ENCODE measurements at regions not wholly inside any gene's neighbourhood (a gene's known extent, or its start where the extent isn't known, plus 50 kb on each side); places are given as distances from the start of the nearest gene placed in this dataset.

DNA sequence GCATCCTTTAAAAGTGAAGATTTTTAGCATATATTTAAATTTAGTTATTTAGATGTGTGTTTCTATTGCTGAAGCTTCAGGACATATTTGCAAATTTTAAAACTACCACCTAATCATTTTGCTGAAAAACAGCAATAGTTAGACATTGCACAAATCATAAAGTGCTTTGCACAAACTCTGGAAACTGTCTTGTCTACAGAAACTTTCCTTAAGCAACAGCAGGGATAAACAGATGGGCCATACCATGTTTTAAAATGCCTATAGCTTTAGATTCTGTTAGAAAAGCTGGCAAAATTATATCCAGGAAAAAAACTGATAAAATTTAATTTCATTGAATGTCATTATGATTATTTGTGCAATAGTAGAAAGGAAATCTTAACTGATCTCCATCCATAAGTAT is 1313.9 kb upstream of the ACVR2A start:
- intact Hi-C loops (cut with micrococcal nuclease), result no loop called here
- ATAC-seq (no peak), DNase-seq (no peak)

DNA sequence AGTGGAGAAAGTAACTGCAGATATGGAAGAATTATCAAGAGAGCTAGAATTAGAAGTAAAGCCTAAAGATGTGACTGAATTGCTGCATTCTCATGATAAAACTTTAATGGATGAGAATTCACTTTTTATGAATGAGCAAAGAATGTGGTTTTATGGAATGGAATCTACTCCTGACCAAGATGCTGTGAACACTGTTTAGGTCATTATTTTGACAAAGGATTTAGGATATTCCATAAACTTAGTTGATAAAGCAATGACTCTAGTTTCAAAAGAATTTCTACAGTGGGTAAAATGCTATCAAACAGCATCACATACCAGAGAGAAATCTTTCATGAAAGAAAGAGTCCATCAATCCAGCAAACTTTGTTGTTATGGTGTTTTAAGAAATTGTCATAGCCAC is 1317.7 kb upstream of the ACVR2A start:
- no peak for ATAC-seq
- intact Hi-C loops (cut with micrococcal nuclease), result no loop called here
- DNase-seq, result no peak

DNA sequence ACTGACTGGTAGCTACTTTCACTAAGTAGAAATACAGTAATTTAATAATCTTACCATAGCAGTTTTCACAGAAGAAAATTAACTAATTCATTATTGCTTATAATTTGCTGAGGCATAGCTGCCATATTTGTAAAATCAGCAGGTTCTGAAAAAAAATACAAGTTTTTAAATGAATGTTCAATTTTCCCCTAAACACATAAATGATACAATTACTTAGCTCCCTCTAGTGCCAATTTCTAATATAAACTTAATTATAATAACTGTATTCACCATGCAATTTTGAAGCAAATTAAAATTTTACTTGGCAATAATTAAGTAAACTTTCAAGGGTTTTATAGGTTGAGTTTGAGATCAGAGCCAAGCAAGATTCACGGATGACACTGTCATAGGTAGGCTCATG is 1321.6 kb upstream of the ACVR2A start:
- intact Hi-C loops (cut with micrococcal nuclease), result no loop called here
- DNase-seq (no peak), ATAC-seq (no peak)

DNA sequence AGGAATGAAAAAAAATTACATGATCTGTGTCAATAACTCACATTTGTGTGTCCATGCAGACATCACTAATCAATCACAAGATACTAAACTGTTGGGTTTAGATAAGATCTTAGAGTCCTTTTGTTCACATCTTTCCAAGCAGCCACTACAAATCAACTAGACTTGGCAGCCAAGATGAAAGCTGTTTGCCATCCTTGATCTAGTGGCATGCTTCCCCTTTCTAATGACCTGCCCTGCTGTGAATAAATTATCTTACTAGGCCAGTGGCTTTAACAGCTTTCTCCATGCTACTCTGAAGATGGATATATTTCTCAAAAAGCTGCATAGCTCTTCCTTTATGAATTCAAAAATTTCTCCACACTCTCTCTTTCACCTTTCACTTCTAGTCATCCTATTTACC is 1338.0 kb upstream of the ACVR2A start:
- intact Hi-C loops (cut with micrococcal nuclease), result no loop called here
- ATAC-seq (no peak), DNase-seq (no peak)

DNA sequence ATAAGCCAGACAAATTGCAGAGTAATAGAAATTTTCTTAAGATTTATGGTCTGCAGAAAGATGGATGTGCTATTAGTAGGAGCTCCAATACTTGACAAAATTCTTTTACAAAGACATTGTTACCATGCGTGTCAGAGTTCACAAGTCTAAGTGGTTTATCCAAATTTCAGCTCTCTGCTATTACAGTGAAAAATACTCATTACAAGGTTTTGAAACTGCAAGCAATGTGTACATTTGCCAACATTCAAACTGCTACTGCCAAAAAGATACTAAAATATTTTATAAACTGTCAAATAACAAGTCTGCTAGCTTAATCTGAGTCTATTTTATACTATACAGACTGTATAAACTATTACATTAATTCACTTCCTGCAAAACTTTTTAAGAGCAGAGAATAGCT is 1341.5 kb upstream of the ACVR2A start:
- intact Hi-C loops (cut with micrococcal nuclease), result no loop called here
- ATAC-seq (no peak), DNase-seq (no peak)

DNA sequence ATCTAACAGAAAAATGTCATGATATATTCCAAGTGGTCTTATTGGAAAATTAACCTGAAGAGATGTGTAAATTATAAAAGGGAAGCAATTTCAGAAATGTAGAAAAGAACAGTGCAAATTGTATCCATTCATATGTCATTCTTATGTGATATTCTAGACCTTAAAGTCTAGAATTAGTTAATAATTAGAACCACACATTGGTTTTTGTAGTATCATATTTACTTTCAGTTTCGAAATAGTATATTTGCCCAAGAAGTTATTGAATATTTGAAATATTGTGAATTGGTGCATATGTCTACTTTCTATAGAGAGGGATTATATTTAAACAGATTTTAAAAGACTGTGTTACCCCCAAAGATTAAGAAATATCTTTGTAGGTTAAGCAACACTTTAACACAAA is 1348.6 kb upstream of the ACVR2A start:
- ATAC-seq (no peak), DNase-seq (no peak)
- intact Hi-C loops (cut with micrococcal nuclease), result no loop called here

DNA sequence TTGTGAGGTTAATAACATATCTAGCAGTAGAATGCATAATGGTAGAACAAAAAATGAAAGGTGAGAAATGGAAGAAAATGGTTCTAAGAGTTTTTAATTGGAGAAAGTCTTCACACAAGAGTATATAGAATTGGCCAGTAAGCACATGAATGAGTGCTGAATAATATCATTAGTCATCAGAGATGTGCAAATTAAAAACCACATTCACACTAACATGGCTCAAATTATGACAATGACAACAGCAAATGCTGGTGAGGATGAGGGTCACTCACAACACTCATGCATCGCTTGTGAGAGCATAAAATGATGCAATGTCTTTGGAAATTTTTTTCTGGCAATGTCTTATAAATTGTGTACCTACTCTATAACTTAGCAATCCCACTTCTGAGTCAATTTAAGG is 1355.4 kb upstream of the ACVR2A start:
- ATAC-seq (no peak), DNase-seq (no peak)
- intact Hi-C loops (cut with micrococcal nuclease), result no loop called here

DNA sequence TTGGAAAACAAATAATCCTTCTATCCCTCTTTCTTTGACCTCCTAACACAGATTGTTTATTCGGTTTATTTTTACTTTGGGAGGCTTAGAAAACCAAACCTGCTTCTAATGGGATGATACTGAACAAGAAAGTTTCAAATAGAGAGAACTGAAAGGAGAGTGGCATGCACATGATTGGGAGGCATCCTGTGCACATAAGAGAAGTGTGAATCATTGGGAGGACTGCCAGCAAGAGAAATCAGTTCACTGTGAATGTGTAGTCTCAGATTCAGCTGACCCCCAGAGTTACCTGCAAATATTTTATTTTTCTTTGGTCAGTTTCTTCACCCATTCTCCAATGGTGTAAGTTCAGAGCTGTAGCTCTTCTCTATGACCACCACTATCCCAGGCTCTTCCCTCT is 1363.2 kb upstream of the ACVR2A start:
- intact Hi-C loops (cut with micrococcal nuclease), result no loop called here
- no peak for DNase-seq
- no peak for ATAC-seq

DNA sequence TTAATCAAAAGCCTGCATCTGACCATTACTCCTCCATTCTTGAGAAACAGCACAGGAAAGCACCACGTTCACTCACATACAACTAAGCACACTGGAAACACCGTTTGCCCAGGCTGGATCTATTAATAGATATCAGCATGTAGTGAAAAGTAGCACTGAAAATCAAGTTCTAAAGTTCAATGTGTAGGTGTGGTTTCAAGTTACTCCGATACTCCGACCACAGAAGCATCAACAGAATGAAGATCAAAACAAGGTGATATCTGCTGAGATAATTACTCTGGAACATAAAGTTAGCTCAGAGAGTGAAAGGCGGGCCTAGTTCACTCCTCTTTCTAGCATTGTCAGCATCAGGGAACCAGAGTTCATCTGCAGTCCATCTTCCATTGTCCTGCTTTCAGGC is 1367.4 kb upstream of the ACVR2A start:
- ATAC-seq, result no peak
- no peak for DNase-seq
- intact Hi-C loops (cut with micrococcal nuclease), result no loop called here

DNA sequence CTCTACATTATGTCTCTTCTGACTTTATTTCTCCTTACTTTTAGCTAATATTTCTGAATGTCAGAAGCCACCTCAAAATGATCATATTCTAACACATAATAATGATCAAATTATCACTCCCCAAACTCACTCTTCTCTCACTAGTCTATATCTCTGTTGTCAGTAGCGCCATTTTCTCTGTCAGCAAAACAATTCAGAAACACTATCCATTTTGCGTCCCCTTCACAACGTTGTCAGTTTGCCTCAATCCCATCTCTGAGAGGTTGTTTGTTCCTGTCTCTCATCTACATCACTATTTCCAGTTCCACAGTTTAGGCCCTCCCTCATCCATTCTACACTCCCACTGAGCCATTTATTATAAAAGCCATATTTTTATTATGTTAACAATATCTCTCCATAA is 1376.3 kb upstream of the ACVR2A start:
- no peak for ATAC-seq
- no peak for DNase-seq
- intact Hi-C loops (cut with micrococcal nuclease), result no loop called here

DNA sequence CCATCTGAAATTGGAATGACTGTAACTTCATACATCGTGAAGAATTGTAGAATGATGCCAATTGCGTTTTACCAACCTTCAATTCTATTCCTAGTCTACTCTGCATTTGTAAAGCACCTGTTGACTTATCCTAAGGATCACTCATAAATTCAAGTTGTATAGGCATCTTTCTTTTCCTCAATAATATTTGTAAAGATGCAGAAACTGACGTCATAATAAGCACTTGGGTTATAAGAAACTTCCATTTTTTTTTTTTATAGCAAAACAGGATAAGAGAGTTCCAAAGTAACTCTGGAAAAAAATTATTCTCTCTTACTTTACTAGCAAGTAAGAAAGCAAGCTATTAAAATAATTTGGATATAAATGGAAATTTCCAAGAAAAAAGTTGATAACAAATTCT is 1377.4 kb upstream of the ACVR2A start:
- DNase-seq (no peak), ATAC-seq (no peak)
- intact Hi-C loops (cut with micrococcal nuclease), result no loop called here

DNA sequence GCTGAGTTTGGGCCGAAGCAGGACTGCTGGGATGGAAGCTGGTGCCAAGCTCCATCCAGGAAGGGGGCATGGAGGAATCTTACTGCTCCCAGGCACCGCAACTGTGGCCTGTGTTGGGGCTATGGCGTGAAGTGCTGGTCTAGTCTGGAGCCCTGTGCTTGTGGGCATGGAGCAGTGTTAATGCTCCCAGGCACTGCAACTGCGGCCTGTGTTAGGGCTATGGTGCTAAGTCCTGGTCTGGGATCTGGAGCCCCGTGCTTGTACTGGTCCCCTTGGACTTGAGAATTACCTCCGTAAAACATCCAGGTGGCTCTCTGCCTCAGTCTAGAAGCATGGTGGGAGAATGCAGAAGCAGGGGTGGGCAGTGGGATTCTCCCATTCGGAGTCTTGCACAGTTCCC is 1379.4 kb upstream of the ACVR2A start:
- ATAC-seq (no peak), DNase-seq (no peak)
- intact Hi-C loops (cut with micrococcal nuclease), result no loop called here

DNA sequence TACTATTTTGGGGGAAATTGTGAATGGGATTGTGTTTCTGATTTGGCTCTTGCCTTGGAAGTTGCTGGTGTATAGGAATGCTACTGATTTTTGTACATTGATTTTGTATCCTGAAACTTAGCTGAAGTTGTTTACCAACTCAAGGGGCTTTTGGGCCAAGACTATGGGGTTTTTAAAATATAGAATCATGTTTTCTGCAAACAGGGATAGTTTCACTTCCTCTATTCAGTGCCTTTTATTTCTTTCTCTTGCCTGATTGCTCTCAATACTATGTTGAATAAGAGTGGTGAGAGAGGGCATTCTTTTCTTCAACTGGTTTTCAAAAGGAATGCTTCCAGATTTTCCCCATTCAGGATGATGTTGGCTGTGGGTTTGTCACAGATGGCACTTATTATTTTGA is 1383.8 kb upstream of the ACVR2A start:
- DNase-seq (no peak), ATAC-seq (no peak)
- intact Hi-C loops (cut with micrococcal nuclease), result no loop called here

DNA sequence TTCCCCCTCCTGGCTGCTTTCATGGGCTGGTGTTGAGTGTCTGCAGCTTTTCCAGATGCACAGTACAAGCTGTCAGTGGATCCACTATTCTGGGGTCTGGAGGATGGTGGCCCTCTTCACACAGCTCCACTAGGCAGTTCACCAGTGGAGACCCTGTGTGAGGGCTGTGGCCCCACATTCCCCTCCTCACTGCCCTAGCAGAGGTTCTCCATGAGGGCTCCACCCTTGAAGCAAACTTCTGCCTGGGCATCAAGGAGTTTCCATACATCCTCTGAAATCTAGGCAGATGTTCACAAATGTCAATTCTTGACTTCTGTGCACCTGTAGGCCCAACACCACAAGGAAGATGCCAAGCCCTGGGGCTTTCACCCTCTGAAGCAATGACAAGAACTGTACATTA is 1386.2 kb upstream of the ACVR2A start:
- intact Hi-C loops (cut with micrococcal nuclease), result no loop called here
- DNase-seq, result no peak
- ATAC-seq, result no peak

DNA sequence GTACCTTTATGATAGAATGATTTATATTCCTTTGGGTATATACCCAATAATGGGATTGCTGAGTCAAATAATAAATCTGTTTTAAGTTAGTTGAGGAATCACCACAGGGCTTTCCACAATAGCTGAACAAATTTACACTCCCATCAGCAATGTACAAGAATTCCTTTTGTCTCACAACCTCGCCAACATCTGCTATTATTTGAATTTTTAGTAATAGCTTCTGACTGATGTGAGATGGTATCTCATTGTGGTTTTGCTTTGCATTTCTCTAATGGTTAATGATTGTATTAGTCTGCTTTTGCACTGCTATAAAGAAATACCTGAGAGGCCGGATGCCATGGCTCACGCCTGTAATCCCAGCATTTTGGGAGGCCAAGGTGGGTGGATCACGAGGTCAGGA is 1387.6 kb upstream of the ACVR2A start:
- intact Hi-C loops (cut with micrococcal nuclease), result no loop called here
- DNase-seq (no peak), ATAC-seq (no peak)

DNA sequence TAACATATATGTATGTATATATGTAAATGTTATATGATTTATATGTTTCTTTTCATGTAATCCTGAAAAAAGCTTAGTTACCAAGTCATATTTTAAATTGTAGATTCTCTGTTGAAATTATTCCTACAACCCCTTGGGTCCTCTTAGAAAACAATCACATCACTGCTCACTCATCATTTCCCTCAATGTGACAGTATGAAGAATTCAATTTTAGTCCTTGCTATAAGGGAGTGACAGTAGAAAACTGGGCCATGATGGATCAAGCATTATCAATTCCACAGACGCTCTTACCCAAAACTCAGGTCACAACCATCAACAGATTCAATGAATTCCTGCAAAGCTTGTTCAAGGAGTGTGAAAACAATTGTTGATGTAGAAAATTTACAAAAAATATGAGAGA is 1389.5 kb upstream of the ACVR2A start:
- intact Hi-C loops (cut with micrococcal nuclease), result no loop called here
- DNase-seq (no peak), ATAC-seq (no peak)

DNA sequence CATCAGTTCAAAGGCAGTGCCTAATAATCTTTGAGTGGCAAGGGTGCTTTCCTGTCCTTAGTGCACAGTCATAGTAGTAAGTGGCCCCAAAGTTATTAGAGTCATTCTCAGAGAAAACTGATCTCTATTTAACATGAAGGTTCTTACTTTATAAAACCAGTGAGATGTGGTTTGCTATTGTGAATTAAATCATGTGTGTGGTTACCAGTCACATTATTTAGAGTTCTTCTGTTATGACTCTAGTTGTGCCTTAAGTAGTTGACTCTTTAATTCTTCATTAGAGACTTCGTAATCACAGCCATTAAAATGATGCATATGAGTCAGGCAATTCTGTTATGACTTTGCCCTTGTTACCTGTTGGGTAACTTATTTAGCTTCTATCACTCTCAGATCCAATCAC is 1392.9 kb upstream of the ACVR2A start:
- DNase-seq (no peak), ATAC-seq (no peak)
- intact Hi-C loops (cut with micrococcal nuclease), result no loop called here

DNA sequence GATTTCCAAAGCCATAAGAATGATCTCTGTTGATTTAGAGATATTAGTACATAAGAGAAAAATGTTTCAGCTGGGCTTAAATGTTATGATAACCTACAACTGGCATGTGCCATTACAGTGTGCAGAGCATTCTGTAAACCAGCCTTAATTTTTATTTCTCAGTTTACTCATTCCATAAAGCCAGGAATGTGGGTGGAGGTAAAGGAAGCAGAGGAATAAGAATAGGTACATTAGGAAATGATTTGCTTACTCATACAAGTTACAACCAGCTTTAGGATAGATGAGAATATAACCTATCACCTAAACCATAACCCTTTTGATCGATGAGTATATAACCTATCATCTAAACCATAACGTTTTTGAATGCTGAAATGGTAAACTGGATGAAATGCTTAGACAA is 1394.7 kb upstream of the ACVR2A start:
- intact Hi-C loops (cut with micrococcal nuclease), result no loop called here
- no peak for ATAC-seq
- no peak for DNase-seq

DNA sequence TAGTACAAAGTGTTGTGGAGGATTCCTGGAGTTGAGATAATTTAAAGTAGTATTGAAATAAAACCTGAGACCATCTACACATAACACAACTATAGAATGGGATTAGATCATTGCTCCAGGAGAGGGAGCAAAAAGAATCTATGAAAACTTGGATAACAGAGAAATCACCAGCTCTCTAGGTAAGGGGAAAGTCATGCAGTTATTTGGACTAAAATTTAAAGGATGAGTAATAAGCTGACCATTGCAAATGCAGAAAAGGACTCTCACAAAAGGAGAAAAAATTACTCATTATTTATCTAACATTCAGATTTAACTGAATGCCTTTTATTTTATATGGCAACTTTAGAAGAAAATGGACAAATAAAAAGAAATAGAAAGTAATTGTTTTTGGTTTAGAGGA is 1399.8 kb upstream of the ACVR2A start:
- no peak for DNase-seq
- intact Hi-C loops (cut with micrococcal nuclease), result no loop called here
- no peak for ATAC-seq

DNA sequence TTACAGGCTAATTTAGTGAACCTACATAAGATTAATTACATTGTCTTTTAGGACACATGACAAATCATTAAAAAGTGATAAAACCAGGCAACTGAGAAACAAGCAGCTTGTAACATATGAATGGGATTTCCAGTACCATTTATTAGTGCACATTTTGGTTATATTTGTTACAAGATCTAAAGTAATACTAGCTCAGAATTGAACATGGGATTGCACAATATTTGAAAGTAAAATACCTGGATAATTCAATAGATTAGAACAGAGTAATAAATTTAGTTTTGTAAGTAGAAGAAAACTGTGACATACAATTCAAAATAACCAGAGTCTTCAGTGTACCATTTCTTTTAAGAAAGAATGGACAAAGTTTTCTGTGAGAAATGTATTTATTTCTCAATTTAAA is 1400.7 kb upstream of the ACVR2A start:
- ATAC-seq (no peak), DNase-seq (no peak)
- intact Hi-C loops (cut with micrococcal nuclease), result no loop called here

DNA sequence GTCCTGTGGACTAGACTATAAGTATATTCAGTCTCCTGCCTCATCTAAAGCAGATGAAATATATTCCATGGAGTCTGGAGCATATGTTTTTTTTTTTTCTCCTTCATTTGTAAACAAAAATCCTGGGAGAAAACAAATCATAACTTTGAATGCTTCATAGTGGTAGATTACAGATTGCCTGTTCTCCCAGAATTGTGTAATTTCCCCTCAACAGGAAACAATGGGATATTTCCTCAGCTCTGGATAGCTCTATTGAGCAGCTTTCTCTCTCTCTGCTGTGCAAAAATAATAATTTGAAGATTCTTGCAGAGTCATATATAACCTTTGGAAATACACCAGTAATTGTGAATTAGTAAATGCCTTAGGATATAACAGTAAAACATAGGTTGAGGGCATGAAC is 1406.6 kb upstream of the ACVR2A start:
- intact Hi-C loops (cut with micrococcal nuclease), result no loop called here
- DNase-seq (no peak), ATAC-seq (no peak)

DNA sequence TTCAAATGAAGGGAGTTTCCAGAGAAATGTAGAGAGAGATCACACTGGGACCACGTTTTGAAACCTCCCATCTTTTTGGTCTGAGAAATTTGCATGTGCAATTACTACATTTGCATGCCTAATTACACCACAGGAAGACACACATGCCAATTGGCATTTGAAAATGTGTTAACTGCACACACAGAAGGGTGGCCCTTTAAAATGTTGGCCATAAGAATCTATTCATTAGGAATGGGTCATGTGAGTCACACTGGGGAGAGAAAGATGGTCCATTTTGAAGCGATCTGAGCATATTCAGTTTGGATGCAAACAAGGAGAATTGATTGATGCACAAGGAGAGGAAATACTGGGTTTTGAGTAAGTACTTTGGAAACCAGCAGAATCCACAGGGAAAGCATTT is 1407.1 kb upstream of the ACVR2A start:
- ATAC-seq (no peak), DNase-seq (no peak)
- intact Hi-C loops (cut with micrococcal nuclease), result no loop called here

Measured in left ventricle myocardium superior (tissue), 1 donor.